Right ventricle myocardium inferior (tissue), 1 donor: ENCODE measurements at regions not wholly inside any gene's neighbourhood (a gene's known extent, or its start where the extent isn't known, plus 50 kb on each side); places are given as distances from the start of the nearest gene placed in this dataset.
A peak's percentile ranks its signal among the peaks of the same experiment; 100 is the strongest.
"Not testable (repeated sequence)": the region's sequence is repeated elsewhere in the genome, so short reads cannot be mapped to it uniquely, and the experiment has no call there.

Source experiments
- ATAC-seq: fragments of 200-7000 bp; cut with Tn5 transposase; one replicate; pipeline ENCODE4 v1.9.1; 2020; ENCODE audit warnings: mild to moderate bottlenecking, moderate library complexity
- DNase-seq: peaks from one replicate; pipeline ENCODE4 v3.0.0; 2021; ENCODE audit errors: missing footprints
- intact Hi-C: fragments of 100-400 bp; cut with DNase I; formaldehyde crosslinking; loops from one replicate; pipeline ENCODE4 v1.11.0; 2022
- donor health status: DM: no; HTN: yes; CAD: no; lungs with severe emphysema.

DNA sequence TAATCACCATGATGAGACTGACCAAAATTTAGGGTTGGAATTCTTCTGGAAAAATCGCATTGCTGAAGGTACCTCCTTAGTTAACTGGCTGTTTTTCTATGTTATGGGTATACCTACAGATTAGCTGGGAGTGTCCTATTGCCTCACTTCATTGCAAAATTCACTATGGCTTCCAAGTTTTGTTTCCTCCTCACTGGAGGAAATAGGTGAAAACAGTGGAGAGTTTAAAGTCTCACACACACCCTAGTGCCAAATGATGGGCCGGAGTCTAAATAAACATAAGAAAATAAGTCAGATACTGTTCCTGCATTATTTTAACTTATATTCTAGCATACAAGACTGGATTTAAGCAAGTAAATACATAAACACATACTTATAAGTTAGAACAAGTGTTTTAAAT is 98.2 kb downstream of the AHR start:
- intact Hi-C loops: no loop called here
- no peak for ATAC-seq

GRCh38 chr7:17401791-17402627 is 103.6 kb downstream of the AHR start:
- no peak for ATAC-seq
- no peak for DNase-seq
- intact Hi-C loops: no loop called here

More for the DNA sequence above, 98.2 kb downstream of the AHR start:
- no peak for DNase-seq

DNA sequence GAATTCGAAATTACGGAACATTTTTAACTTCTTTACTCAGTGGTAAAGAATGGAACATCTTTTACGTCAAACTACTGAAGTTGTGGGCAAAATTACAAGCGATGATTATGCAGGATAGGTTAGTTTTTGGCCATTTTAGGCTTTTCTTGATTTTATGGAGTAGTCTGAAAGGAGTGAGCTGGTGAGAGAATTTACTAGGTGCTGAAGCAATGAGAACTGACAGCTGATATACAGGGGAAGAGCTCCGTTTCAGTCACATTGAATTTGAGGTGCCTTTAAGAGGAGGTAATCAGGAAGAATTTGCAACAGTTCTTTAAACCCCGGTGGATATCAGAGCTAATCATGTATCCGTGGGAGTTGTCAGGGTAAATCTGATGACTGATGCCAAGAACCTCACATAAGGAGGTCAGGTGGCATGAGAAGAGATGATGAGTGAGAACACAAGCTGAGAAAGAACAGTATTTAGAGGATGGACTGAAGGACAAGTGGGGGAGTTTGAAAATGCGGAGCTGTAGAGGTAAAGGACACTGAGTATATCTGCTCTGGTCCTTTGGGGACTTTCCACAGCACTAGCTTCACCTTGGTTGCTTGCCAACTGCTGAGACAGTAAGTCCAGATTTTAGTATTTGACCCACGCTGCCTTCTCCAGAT is 104.3 kb downstream of the AHR start:
- ATAC-seq (no peak), DNase-seq (no peak)
- intact Hi-C loops: no loop called here

- DNase-seq (no peak), ATAC-seq (no peak)
- intact Hi-C loops: no loop called here
Measured at GRCh38 chr7:17404006-17404405, 105.6 kb downstream of the AHR start.

GRCh38 chr7:17405786-17406185 is 107.3 kb downstream of the AHR start:
- DNase-seq (no peak), ATAC-seq (no peak)
- intact Hi-C loops: no loop called here

- ATAC-seq (no peak), DNase-seq (no peak)
- intact Hi-C loops: no loop called here
Measured at GRCh38 chr7:17406738-17407137, 108.3 kb downstream of the AHR start.

GRCh38 chr7:17407229-17407628 is 108.8 kb downstream of the AHR start:
- intact Hi-C loops: no loop called here
- DNase-seq (no peak), ATAC-seq (no peak)

DNA sequence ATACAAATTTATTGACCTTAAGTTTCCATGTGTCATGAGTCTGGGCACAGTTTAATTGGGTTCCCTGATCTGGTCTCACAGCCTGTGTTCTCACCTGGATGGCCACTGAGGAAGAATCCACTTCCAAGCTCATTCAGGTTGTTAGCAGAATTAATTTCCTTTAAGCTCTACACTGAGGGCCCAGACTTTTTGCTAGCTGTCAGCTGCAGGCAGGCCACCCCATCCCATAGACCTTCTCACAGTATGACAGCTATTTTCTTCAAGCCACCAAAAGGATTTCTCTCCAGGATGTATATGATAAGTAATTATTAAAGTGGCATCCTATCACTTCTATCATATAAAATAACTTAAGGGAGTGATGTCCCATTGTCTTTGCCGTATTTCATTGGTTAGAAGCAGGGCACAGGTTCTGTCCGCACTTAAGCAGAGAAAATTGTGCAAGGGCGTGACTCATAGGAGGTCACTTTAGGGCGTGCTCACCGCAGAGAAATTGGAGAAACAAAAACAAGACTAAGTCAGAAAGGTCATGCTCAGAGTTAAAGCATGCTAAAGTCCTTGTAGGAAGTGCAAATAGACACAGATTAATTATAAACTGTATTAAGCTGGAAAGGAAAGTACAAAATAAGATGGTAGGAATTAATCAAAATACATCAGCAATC is 109.9 kb downstream of the AHR start:
- DNase-seq: no peak
- intact Hi-C loops: no loop called here
- ATAC-seq: peak; percentile 57

GRCh38 chr7:17408904-17409290 is 110.4 kb downstream of the AHR start:
- intact Hi-C loops: no loop called here
- DNase-seq: no peak
- no peak for ATAC-seq

GRCh38 chr7:17411922-17412321 is 113.5 kb downstream of the AHR start:
- ATAC-seq (no peak), DNase-seq (no peak)

GRCh38 chr7:17412883-17413282 is 114.4 kb downstream of the AHR start:
- DNase-seq: no peak
- intact Hi-C loops: no loop called here
- ATAC-seq: no peak

More at GRCh38 chr7:17411922-17412321, 113.5 kb downstream of the AHR start:
- intact Hi-C loops: no loop called here

GRCh38 chr7:17415955-17416354 is 117.5 kb downstream of the AHR start:
- intact Hi-C loops: no loop called here
- ATAC-seq: no peak
- no peak for DNase-seq

- DNase-seq, ATAC-seq, intact Hi-C loops: not testable (repeated sequence)
Measured at GRCh38 chr7:17420308-17421015, 122.0 kb downstream of the AHR start.

- intact Hi-C loops: no loop called here
- ATAC-seq (no peak), DNase-seq (no peak)
Measured at GRCh38 chr7:17421941-17422340, 123.5 kb downstream of the AHR start.

DNA sequence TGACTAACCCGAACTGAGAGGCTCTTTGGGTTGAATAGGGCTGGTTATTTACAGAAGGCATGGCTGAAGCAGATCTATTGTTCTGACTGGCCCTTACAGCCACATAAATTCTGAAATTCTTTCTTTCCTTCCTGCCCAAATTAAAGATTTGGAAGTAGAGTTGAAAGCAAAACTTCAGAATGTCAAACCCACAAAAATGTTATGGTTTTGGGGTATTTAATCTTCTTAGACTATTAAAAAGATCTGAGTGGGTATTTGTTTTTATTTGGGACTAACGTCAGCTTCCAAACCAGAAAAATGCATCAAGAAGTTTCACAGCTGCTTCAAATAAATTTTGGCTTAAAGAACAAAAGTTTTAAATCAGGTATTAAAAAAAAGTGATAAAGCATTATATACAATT is 124.5 kb downstream of the AHR start:
- intact Hi-C loops: no loop called here
- no peak for ATAC-seq
- no peak for DNase-seq

DNA sequence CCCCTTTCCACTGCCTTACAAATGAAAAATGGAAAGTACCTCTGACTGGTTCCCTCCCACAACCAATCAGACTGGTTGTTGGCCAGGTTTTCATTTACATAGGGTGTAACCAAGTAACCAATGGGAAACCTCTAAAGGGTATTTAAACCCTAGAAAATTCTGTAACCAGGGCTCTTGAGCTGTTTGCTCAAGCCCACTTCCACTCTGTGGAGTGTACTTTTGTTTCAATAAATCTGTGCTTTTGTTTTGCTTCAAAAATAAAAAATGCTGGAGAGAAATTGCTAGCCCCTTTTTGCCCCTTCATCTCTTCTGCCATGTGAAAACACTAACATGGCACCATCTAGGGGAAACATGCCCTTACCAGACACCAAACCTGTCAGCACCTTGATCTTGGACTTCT is 129.5 kb downstream of the AHR start:
- no peak for DNase-seq
- intact Hi-C loops: no loop called here
- no peak for ATAC-seq

- no peak for DNase-seq
- no peak for ATAC-seq
- intact Hi-C loops: no loop called here
Measured at GRCh38 chr7:17429579-17429978, 131.1 kb downstream of the AHR start.

DNA sequence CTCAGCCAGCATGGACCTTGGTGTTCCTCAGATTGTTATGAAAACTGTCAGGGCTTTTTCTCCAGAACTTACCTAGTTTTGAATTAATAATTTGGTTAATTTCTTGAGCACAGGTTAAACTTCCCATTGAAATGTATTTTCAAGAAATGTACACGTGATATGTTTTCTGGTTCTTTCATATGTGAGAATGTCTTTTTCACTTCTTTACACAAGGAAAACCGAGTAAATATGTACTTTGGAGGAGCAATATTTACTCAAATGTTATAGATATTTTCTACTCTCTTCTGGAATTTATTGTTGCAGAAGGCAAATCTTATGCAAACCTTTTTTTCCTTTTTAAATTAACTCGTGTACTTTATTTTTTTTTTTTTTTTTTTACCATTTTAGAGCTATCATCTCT is 134.3 kb downstream of the AHR start:
- intact Hi-C loops: no loop called here
- ATAC-seq (no peak), DNase-seq (no peak)

- ATAC-seq (no peak), DNase-seq (no peak)
- intact Hi-C loops: no loop called here
Measured at GRCh38 chr7:17434191-17434590, 135.7 kb downstream of the AHR start.
